ENCODE measurements at regions not wholly inside any gene's neighbourhood (a gene's known extent, or its start where the extent isn't known, plus 50 kb on each side); places are given as distances from the start of the nearest gene placed in this dataset.

GRCh38 chr2:18149660-18150246 is 271.3 kb downstream of the KCNS3 start:
- H2AFZ ChIP-seq (ENCODE audit: control insufficient read depth, low read depth, low read length) = no peak overlapping the region
- no peak overlapping the region for H3K27ac ChIP-seq (ENCODE audit: control insufficient read depth, insufficient read depth)
- no TSS peak for BruUV-seq (replicated peaks)
- CTCF ChIA-PET = interaction anchor here (0.7 to 3.4 kb wide), 34 partner anchors 9 to 504 kb away, joined by 3 to 22 read pairs (median 5); no protein-coding TSS in a partner anchor
- H3K4me2 ChIP-seq (ENCODE audit: control insufficient read depth, insufficient read depth) = no peak overlapping the region
- in situ Hi-C loops (cut with MboI) (loop anchor here (5.0 to 10.0 kb wide), 2 partner anchors 297 to 435 kb away; no protein-coding TSS in a partner anchor), intact Hi-C loops (cut with micrococcal nuclease; ENCODE audit: unreplicated experiment) (loop anchor here (1.0 kb wide), 1 partner anchor 298 kb away; no protein-coding TSS in a partner anchor)
- RAD21 ChIA-PET (ENCODE audit: unreplicated experiment) = interaction anchor here (1.0 to 1.2 kb wide), 4 partner anchors 298 to 504 kb away, joined by 3 to 5 read pairs (median 4); no protein-coding TSS in a partner anchor
- peak; percentile 49 for FAIRE-seq
- H3K4me1 ChIP-seq (ENCODE audit: control insufficient read depth, insufficient read depth, low read length) = no peaks in the 10 kb centered on the region
- POLR2A ChIA-PET = interaction anchor here (0.5 kb wide), 1 partner anchor 590 kb away, joined by 3 read pairs; no protein-coding TSS in a partner anchor
- no peaks in the 10 kb centered on the region for H3K27me3 ChIP-seq (replicated peaks in 1 of 2; ENCODE audit: control insufficient read depth in 2 of 2, insufficient read depth in 2 of 2, low read length in 1 of 2)
- ATAC-seq = peak; percentile 76
- no peaks in the 10 kb centered on the region for H3K36me3 ChIP-seq (ENCODE audit: control insufficient read depth in 2 of 2, insufficient read depth in 2 of 2, low read length in 1 of 2)
- no peak overlapping the region for H3K9ac ChIP-seq (ENCODE audit: control insufficient read depth, insufficient read depth, low read length)
- SMC1A ChIA-PET (ENCODE audit: uncharacterized antibody, unreplicated experiment) = interaction anchor here (1.0 kb wide), 1 partner anchor 11 kb away, joined by 3 read pairs; no protein-coding TSS in a partner anchor
- no peaks in the 10 kb centered on the region for H3K9me3 ChIP-seq (replicated peaks; ENCODE audit: control insufficient read depth, insufficient read depth, low read length)
- H3K79me2 ChIP-seq (ENCODE audit: control insufficient read depth, insufficient read depth, low read length) = no peaks in the 10 kb centered on the region
- H3K4me3 ChIP-seq = no peak overlapping the region
- WGBS (ENCODE audit: insufficient coverage, insufficient replicate concordance, low lambda C conversion rate, missing lambda C conversion rate) = 0% methylated on average over 3 of the region's 3 CpGs
- H4K20me1 ChIP-seq (ENCODE audit: control insufficient read depth, insufficient read depth) = no peaks in the 10 kb centered on the region
- no peak for DNase-seq (ENCODE audit: low read depth, low spot score)
- no peak for TF ChIP-seq NFYA (IDR thresholded peaks at IDR 0.05; ENCODE audit: borderline replicate concordance, low read depth, low read length)
- TF ChIP-seq RAD21 (IDR thresholded peaks at IDR 0.05; ENCODE audit: insufficient read depth, low read depth, low read length) = peak; percentile 60
- TF ChIP-seq CTCF (IDR thresholded peaks at IDR 0.05 in 2 of 3, conservative IDR thresholded peaks at IDR 0.05 in 1 of 3; ENCODE audit: control insufficient read depth in 2 of 3, extremely low read depth in 1 of 3, insufficient read depth in 1 of 3, low read depth in 3 of 3, low read length in 3 of 3) = peak; percentile 59 to 67 (median 66)
- TF ChIP-seq SIX5 (IDR thresholded peaks at IDR 0.05; ENCODE audit: low read depth, low read length, severe bottlenecking) = no peak
- TF ChIP-seq PRDM15 (CRISPR knock-in tag; IDR thresholded peaks at IDR 0.05) = no peak
- TF ChIP-seq MXI1 (IDR thresholded peaks at IDR 0.05; ENCODE audit: low read depth, low read length) = no peak
- no peak for TF ChIP-seq BHLHE40 (IDR thresholded peaks at IDR 0.05; ENCODE audit: borderline replicate concordance in 1 of 2, low read depth in 2 of 2, low read length in 1 of 2)
- no peak for TF ChIP-seq E2F8 (IDR thresholded peaks at IDR 0.05; ENCODE audit: low read depth, partially characterized antibody)
- TF ChIP-seq PAX5 (IDR thresholded peaks at IDR 0.05; ENCODE audit: borderline replicate concordance, low read depth, low read length) = no peak
- TF ChIP-seq IRF3 (IDR thresholded peaks at IDR 0.05) = no peak
- TF ChIP-seq ATF7 (IDR thresholded peaks at IDR 0.05; ENCODE audit: low read depth) = no peak
- no peak for TF ChIP-seq ZNF384 (IDR thresholded peaks at IDR 0.05; ENCODE audit: borderline replicate concordance, low read depth, low read length)
